Fibroblast of skin of left biceps (primary cell): ENCODE measurements at regions not wholly inside any gene's neighbourhood (a gene's known extent, or its start where the extent isn't known, plus 50 kb on each side); places are given as distances from the start of the nearest gene placed in this dataset.

Experiments used
- DNase-seq, 2 experiments: peaks; one replicate each; pipeline ENCODE4 v3.0.0-alpha.2; 2013; ENCODE audit warnings: low read depth in 2 of 2

DNA sequence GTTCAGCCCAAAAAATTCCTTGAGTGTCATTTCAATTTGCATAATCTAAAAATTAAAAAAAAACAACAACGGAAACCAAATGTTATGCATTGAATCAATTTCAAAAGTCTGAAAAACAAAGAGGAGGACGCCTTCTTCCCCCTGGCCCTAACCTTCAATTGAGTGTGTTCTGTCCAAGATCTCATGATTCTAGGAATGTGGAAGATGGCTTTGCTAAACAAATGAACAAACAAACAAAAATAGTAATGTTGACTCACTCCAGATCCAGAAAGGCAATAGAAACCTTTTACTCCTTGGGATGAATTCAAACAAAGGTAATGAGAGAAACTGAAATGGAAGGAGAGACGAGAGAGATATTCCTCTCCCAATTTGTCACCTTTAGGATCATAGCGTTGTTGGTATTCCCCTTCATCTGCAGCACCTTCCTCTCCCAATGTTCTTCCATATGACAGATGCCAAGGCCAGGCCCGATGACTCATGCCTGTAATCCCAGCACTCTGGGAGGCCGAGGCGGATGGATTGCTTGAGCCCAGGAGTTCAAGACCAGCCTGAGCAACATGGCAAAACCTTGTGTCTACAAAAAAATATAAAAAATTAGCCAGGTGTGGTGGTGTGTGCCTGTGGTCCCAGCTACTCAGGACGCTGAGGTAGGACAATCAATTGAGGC is 109.2 kb upstream of the ADGRF1 start:
- no peak for DNase-seq

- DNase-seq = no peak
These were observed 107.4 kb upstream of the ADGRF1 start for GRCh38 chr6:47149554-47149953.

DNA sequence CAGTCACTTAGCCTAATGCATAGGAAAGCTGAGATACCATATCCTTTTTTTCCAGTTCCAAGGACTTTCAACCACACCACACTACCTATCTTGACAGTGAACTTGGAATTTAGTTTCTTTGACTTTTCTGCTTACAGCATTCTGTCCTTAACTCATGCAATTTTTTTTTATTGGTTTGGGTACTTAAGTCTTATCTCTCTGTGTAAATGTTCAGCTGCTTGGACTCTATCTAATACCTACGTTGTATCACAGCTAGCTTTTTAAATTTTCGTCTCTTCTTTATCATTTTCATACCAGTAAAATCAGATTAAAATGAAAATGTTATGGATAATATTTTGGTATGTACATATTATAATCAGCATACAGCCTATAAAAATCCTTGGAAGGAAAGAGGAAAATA is 106.9 kb upstream of the ADGRF1 start:
- DNase-seq = no peak

GRCh38 chr6:47147836-47148344 is 105.8 kb upstream of the ADGRF1 start:
- no peak for DNase-seq

DNA sequence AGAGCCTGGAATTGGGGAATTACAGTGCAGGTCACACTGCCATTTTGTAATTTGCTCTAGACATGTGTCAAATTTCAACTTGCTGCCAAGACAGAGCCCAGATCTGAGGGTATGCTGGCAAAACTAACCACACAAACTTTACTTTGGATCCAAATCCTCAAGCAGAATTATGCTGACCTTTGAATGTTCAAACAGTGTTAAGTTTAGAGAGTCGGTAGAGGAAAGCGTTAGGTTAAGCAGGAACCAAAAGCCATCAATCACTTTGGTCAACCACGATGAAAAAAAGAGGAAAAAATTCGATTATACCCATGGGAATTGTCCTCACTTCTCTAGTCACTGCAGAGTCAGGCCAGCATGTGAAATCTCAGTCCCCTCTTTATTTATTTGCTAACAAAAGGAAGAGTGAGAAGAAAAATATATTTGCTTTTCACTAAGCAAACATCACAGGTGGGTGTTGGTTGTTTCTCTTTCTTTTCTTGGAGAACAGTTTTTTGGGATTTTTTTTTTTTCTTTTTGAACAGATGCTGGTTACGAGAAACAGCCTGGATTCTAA is 105.1 kb upstream of the ADGRF1 start:
- DNase-seq = no peak

GRCh38 chr6:47146431-47147174 is 104.5 kb upstream of the ADGRF1 start:
- no peak for DNase-seq

GRCh38 chr6:47145212-47145611 is 103.1 kb upstream of the ADGRF1 start:
- no peak for DNase-seq

GRCh38 chr6:47144306-47144705 is 102.2 kb upstream of the ADGRF1 start:
- peak in 1 of 2 experiments; percentile 46 for DNase-seq

DNA sequence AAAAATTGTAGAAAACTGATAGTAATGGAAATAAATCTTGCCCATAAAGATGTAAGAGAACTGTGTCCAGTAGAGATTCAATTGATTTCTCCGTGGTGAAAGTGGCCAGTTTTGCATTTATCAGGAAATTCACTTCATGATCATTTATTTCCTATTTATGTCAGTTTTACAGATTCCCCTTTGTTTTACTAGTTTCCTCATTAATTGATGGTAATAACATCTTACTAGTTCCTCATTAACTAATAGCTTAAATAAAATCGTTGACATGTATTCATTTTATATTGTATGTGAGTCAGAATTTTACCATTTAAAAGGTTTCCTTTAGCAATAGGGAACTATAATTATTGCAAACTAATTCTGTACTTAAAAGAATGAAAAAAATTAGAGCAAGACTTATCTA is 99.8 kb upstream of the ADGRF1 start:
- DNase-seq = no peak

DNA sequence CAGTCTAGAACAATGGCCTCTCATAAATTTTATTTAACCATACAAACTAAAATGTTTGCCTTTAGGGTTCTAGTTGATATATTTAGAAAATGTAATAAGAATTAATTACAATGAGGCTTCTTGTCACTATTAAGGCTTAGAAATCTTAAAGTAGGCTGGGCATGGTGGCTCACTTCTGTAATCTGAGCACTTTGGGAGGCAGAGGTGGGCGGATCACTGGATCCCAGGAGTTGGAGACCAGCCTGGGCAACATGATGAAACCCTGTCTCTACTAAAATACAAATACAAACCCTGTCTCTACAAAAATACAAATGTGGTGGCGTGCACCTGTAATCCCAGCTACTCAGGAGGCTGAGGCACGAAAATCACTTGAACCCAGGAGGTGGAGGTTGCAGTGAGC is 99.0 kb upstream of the ADGRF1 start:
- DNase-seq = no peak

DNA sequence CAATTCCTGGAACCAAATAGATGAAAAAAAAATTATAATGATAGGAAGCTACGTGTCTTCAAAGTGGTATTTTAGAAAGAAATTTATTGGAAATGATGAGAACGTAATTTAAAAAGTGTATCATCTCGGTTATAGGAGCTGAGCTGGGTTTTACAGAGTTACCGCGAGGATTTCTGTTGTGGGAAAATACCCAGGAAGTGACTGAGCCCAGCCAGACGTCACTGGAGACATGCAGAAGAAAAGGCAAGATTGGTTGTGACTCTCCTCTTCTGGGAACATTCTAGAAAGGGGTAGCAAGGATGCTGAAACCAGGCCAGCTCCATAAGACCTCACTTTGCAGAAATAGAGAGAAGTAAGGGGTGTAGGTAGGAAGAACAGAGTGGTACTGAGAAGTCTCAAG is 95.9 kb upstream of the ADGRF1 start:
- no peak for DNase-seq

GRCh38 chr6:47137073-47137472 is 94.9 kb upstream of the ADGRF1 start:
- DNase-seq = no peak

DNA sequence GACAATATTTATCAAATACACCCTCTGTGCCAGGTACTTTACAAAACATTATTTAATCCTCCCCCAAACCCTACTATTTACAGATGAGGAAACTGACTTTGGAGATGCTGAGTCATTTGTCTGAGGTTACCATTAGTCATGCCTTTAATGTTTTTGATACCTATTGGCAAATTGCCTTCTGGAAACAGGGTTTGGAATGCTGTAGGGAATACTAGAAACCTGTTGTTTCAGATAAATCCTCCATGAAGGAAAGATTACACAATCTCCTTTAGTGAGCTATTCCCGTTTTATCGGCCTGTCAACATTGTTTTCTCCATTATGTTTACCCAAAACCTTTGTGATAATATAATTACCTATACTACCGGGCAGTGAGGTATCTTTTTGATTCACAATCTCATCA is 93.6 kb upstream of the ADGRF1 start:
- DNase-seq = peak; percentile 83 to 85

GRCh38 chr6:47134476-47135189 is 92.5 kb upstream of the ADGRF1 start:
- DNase-seq = peak; percentile 85 to 88

DNA sequence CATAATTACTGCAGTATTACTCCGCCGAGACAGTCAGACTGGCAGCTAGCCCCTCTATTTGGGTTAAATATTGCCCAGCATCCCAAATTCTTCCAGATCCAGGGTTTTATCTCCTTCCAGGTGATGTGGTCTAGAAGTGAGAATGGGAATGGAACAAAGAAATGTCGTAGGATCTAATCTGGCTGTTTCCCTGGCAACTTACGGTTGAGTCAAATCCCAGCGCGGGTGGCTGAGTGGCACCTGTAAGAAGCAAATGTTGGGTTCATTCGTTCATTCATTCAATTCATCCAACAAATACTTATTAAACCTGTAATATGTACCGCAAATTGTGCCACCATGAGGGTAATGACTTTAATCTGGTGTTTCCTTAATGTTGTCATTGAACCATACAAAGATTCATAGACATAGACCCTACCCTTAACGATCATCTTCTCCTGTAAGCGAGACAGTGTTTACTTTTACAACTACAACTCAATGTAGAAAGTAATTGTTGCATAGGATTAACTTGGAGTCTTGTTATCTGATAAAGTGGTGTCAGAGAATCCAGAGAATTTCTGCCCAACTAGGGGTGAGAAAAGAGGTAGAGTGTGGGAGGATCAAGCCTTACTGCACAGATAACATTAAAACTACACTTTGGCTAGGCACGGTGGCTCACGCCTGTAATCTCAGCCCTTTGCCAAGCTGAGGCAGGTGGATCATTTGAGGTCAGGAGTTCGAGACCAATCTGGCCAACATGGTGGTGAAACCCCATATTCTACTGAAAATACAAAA is 91.3 kb upstream of the ADGRF1 start:
- no peak for DNase-seq

DNA sequence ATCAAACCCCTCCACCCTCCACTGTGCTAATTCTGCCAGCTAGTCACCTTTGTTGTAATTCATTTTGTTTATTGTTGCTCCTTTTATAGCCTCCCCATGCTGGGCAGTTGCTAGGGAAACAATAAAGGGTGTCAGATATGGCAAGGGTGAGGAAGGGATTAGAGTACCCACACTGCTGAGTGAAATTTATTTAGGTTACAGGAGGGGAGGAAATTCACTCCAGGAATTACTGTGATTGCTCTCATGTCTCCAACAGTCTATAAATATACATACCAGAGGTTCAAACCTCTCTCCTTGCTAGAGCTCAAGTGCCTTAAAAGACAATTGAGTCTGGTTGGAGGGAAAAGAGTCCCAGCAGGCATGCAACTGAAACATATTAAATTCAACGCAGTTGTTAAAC is 90.6 kb upstream of the ADGRF1 start:
- DNase-seq = no peak

DNA sequence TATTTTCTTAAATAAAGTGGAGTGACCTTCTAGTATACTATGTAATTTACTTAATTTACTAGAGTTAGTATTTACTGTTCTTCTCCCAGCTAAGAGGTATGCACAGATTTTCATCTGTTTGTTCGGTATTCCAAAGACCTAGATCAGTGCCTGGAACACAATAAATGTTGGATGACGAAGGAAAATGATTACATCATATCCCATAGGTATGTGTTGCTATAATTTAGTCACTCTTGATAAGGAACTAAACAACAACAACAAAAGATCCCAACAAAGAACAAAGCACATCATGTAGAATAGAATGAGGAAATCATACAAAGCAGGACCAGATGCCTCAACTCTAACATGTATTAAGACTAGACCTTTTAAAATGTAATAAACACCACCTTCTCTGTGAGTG is 89.6 kb upstream of the ADGRF1 start:
- no peak for DNase-seq

DNA sequence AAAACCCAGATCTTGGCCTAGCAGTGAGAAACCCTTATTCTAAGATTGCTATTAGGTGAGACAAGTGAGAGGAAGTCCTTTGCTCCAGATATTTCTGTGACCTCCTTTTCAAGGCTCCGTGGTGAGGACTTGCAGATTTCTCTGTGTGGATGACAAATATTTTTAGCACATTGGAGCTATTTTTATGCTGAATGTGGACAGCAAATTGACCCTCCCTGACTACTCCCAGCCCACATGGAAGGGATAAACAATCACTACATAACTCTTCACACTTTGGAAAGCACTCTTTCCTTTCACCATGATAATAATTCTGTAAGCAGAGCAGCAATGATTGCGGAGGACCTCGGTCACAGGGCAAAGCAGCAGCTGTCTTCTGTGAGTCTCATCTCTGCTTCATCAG is 88.0 kb upstream of the ADGRF1 start:
- DNase-seq = no peak

- DNase-seq = no peak
These were observed 87.0 kb upstream of the ADGRF1 start for GRCh38 chr6:47129129-47129528.

GRCh38 chr6:47126647-47127391 is 84.7 kb upstream of the ADGRF1 start:
- no peak for DNase-seq

GRCh38 chr6:47118611-47119010 is 76.5 kb upstream of the ADGRF1 start:
- DNase-seq = no peak
